HG02840 (cell line): ENCODE measurements at regions not wholly inside any gene's neighbourhood (a gene's known extent, or its start where the extent isn't known, plus 50 kb on each side); places are given as distances from the start of the nearest gene placed in this dataset.
"Not testable (repeated sequence)": the region's sequence is repeated elsewhere in the genome, so short reads cannot be mapped to it uniquely, and the experiment has no call there.

ENCODE experiments used
- ATAC-seq: cut with Tn5 transposase; IDR thresholded peaks from one replicate; pipeline ENCODE4 v1.9.1; 2021; ENCODE audit warnings: mild to moderate bottlenecking, moderate library complexity, moderate number of reproducible peaks; ENCODE audit not compliant: unreplicated experiment, low FRiP score

DNA sequence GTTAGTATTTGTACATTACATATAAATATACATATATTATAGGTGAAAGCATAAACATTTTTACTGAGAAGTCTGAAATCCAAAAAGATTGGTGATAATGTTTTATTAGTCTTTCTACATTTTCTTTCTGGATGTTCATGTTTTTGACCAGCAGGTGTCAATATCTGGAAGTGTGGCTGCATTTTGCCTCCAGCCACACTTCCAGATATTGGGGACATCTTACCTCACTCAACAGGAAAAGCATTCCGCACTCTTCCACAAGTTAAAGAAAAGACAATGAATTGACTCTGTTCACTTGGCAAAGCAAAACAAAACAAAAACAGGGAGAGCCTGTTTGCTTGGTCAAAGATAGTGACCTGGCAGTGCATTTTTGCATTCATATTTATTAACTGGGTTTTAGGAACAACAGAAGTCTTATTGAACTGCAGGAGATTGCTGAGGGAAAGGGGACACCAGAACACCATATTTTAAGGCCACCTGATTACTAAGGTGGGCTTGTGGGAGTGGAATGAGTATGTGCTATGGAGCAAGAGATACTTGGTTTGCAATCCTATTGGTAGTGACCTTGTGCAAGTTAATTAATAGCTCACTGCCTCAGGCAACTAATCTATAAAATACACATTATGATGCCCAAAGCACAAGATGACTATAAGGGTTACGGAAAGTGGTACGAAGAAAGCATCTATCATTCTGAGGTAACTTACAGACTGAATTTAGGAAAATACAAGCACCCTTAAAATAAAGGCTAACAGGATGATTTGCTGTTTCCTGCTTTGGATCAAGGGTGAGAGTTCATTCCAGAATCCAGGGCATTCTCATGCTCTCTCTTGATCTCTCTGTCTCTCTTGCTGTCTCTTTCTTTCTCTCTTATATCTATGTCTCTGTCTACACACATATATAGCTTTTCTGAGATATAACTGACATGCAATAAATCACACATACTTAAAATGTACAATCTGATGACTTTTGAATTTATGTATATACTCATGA, 389.9 kb upstream of the EMCN start:
- no peak for ATAC-seq

DNA sequence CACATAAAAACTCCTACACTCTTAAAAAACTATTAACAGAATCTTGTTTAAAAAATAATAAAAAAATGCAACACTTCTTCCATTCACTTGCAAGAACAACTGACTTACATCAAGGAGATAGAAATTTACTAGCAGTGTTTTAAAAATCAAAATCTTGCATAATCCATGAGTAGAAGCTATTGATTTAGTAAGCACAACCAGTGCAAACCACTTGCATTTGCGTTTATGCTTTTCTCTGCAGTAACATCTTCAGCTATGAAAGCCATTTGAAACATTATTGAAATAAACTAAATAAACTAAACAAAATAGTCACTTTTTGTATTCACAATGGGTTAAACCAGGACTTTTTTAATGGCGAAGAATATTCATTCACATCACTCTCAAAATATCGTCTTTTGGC, 389.2 kb upstream of the EMCN start:
- ATAC-seq = no peak

DNA sequence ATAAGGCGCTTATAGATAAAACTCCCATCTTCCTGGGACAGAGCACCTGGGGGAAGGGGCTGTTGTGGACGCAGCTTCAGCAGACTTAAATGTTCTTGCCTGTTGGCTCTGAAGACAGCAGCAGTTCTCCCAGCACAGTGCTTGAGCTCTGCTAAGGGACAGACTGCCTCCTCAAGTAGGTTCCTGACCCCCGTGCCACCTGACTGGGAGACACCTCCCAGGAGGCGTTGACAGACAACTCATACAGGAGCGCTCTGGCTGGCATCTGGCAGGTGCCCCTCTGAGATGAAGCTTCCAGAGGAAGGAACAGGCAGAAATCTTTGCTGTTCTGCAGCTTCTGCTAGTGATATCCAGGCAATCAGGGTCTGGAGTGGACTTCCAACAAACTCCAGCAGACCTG, 383.1 kb upstream of the EMCN start:
- ATAC-seq = not testable (repeated sequence)

DNA sequence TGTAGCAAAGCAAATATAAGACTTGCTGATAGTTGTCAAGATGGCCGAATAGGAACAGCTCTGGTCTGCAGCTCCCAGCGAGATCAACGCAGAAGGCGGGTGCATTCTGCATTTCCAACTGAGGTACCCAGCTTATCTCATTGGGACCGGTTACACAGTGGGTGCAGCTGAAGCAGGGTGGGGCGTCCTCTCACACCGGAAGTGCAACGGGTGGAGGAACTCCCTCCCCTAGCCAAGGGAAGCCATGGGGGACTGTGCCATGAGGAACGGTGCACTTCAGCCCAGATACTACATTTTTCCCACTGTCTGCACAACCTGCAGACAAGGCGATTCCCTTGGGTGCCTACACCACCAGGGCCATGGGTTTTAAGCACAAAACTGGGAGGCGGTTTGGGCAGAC, 382.3 kb upstream of the EMCN start:
- no peak for ATAC-seq

DNA sequence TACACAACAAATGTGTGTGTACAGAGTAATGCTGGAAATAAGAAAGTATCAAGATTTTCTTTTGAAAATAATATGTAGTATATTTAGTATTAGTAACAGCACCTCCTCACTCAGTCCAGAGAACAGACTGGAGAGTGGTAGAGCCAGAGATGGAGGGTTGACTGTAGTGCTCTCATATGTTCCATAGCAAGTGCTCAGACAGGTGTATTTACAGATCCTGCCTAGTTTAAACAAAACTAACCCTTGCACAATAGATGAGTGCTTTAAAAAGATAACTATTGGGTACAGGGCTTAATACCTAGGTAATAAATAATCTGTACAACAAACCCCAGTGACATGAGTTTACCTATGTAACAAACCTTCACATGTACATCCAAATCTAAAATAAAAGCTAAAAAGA, 381.0 kb upstream of the EMCN start:
- no peak for ATAC-seq

DNA sequence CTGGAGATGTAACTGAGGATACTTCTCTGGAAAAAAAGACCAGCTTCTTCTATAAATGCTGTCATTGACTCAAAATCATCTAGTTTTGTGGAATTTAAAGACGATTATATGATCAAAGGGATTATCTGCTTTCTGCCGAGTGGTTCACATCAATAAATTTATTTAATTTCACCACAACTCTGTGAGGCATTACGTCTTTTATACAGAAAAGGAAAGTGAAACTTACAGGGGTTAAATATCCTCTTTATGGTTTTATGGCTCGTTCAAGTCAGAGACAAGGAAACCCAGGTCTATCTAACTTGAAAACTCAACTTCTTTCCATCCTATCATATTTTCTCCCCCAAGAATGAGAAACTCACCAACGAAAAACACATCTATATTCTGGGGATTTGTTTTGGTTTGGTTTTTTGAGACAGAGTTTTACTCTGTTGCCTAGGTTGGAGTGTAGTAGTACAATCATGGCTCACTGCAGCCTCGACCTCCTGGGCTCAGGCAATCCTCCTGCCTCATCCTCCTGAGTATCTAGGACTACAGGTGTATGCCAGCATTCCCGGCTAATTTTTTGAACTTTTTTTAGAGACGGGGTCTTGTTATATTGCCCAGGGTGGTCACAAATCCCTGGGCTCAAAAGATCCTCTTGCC, 377.9 kb upstream of the EMCN start:
- peak; percentile 80 for ATAC-seq

DNA sequence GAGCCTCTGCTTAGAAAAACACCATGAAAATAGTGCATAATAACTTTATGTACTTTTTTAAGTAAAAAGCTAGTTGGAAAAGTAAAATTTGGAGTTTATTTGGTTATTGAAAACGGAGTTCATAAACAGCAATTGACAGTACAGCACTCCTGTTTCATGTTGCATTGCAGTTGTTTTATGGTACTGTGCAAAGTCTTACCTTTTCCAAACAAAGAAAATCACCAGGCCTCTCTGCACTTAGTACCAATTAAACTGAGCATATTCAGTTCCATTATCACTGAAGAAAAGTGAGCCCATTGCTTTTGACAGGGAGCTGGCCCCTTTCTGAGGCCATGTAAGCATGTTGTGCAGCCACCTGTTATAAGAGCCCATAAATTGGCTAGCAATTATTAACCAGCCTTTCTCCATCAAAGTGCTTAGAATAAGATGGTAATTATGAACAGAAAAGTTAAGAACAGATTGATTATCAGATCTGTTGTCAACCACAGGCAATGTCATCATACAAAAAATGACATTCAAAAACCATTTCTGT, 376.6 kb upstream of the EMCN start:
- no peak for ATAC-seq

DNA sequence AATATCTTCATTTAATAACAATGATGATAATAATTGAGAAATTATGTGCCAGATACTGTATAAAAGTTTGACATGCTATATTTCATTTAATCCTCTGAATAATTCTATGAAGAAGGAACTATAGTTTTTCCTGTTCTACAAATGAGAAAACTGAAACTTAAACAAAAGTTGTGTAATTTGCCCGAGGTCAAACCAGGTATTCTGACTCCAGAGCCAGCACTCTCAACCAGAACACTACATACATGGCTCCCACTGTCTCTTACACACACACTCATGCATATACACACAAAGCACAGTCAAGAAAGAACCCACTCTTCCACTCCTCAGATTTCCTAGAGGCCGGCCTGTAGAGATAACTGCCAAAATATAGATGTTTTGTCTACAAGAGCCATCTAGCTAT, 374.0 kb upstream of the EMCN start:
- ATAC-seq = no peak

DNA sequence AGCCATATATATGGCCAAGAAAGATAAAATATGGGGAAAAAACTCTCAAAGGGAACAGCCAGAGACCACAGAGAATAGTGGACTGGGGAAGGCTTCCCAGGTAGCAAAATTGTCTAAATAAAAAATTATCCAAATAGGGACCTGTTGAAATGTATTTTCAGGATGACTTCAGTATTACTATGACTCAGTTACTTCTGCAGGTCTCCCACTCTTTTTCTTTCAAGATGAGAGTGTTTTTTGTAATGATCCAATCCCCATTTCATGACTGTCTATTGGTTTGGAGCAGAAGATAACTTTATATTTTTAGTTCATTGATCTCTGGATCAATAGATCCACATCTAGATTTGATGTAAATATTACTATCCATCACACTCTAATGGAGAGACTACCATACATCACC, 372.1 kb upstream of the EMCN start:
- no peak for ATAC-seq

DNA sequence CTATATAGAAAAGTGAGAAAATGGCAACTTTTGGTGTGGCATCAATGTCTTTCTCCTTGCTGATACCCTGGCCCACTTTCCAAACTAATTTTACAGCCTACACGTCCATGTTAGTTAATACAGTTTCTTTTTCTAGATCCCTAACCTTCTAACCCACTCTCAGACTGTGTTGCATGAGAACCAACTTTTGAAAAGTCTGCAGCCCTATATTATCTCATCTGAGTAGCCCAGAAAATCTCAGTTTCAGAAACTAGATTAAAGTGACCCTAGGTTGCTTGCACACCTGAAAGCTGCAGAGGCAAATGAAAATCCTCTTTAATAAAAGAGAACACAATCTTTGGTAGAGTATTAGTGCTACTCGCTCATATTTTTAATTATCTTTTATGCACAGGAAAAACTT, 371.6 kb upstream of the EMCN start:
- no peak for ATAC-seq

DNA sequence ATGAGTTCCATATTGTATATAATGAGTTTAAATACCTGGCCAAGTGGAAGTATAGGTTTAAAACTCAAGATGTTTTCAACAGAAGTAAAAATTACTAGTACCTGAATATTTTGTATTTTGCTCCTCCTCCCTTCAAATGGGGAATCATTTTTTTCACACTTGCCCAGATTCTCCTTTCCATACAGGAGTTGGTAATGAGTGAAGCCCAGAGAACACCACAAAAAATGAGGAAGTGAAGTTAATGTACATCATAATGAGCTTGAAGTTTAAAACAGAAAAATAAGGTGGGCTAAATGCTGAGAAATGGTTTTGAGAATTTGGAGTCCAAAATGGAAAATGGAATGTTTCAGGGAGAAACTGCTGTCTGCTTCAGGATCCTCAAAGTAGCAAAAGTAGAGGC, 364.8 kb upstream of the EMCN start:
- ATAC-seq = no peak

DNA sequence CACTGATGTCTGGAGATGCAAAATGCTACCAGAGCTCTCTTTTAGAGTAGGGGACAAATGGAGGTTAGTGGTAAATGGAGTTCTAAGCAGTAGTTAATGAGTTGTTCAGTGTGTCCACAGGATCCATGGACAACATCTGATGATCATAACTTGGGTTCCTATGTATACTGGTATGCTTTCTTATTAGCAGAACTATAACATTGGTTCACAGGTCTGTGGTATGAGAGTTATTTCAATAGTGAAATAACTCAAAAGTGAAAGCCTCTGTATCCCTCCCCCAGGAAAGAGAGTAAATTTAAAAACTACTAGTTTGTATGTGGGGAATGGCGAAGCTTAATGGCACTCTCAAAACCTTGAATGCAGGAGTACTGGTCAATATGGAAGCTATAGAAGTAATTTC, 363.5 kb upstream of the EMCN start:
- no peak for ATAC-seq

DNA sequence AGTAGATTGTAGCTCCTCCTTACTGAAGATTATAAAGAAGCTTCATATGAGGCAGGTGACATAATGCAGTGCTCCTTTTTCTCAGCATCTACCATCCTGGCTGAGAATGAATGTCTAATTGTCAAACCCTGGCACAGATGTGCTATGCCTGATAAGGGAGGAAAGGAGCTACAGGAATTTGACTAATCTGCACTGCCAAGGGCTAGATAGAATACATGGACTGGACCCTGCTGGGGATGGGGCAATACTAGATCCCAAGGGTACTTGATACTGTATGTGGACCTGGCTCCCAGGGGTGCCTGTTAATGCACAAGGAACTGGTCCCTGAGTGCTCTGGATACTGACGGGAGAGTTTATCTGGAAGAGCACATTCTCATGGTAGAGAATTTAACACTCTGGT, 362.2 kb upstream of the EMCN start:
- no peak for ATAC-seq

DNA sequence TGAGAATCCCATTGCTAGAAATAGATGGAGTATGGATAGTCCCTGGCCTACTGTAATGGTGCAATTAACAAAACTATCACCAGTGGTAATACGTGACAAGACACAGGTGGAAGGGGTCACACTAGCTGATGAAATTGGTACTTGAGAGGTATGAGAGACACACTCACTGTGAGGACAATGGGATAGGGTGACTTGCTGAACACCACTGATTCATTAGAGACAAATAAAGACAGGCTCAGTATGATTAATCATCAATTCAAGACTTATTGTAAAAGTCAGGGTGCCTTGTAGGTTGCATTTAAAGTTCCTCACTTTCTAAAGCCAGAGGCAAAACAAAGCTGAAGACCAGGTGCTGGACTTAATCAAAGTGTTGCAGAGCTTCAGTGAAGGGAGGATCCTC, 361.6 kb upstream of the EMCN start:
- ATAC-seq = no peak

DNA sequence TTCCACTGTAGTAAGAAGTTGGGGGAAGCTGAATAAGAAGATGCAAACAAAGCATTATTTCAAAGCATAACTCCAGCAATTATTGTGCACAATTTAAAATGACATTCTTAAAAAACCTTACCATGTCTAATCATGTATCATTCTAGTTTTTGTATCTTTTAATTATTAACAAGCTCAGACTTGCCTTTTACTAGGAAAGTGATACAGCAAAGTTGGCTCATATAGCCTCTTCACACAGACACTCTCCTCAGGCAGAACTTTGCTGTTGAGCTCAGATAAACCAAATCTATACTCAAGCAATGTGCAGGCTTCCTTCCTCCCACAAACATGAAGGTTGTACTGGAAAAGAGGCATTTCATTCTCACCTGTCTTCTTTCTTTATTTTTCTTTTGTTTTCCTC, 358.7 kb upstream of the EMCN start:
- no peak for ATAC-seq

DNA sequence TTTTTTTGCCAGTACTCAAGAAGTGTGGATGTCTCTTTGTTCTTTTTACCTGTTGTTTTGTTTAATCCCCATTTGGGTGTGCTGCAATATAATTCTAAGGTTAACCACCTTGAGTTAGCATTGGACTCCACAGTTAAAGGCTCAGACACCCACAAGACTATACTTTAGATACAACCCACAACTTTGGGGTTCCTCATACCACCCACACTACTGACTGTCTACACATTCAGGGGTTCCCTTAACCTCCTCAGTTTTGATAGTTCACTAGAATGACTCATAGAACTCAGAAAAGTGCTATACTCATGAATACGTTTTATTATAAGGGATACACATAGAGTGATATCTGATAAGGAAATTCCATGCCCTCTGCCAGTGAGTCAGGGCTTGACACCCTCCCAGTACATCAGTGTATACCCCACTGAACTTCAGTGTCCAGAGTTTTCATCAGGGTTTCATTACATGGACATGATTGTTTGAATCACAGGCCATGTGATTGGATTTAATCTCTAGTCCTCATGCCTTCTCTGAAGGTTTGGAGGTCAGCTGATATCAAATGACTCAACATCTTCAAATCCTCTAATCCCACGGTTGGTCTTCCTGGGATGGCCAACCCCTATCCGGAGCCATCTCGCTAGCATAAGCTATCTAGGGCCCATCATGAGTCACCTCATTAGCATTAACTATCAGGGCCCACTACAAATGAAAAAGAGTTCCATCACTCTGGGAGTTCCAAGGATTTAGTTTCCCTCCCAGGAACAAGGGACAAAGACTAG, 357.7 kb upstream of the EMCN start:
- ATAC-seq = no peak

DNA sequence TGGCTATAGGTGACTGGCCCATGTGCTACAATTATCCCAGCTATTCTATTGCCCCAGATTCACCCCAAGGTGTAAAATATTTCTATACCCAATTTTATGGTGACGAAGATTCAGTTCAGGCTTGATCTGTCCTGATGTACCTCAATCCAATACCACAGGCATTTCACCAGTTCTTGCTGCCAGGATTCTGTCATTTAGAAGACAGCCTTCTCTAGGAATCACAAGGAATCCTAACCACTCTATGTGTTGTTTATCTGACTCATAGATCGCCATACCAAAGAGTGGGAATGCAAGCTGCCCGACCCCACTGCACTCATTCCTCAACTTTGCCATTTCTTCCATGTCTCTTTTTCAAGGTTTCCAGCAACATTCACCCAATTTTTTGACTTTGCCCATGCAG, 355.0 kb upstream of the EMCN start:
- ATAC-seq = no peak

DNA sequence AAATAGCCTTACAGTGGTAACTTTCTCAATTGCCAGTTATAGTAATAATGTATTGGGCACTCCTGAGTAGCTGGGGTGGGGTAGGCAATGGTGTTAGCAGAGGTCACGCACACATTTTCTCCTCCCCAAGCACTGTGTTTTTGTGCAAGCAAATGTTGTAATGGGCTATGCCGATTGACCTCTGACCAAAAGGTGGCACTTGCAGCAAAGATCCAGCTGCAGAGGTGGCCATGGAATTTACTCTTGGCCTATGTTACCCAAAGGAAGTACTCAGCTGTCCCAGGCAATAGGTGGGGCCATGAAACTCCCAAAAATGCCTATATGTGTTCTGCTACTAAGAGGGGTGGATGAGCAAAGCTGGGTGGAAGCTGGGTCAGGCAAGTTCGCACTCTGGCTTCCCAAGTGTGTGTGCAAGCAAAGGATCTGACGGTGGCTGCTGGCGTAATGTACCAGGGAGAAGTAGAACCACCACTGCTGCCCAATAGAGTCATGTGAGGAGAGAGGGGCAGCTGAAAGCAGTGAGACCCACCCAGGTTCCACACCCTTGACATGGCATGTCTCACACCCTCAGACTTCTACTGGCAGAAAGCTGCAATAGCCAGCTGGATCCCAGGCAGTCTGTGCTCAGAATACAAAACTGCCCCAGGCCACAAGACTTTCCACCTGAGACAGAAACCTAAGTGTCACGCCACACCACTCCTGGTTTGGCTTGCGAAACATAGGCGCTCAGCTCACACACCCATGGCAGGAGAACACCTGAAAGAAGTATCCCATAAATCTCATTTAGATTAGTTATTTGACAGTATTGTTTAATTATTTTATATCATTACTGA, 353.3 kb upstream of the EMCN start:
- no peak for ATAC-seq

DNA sequence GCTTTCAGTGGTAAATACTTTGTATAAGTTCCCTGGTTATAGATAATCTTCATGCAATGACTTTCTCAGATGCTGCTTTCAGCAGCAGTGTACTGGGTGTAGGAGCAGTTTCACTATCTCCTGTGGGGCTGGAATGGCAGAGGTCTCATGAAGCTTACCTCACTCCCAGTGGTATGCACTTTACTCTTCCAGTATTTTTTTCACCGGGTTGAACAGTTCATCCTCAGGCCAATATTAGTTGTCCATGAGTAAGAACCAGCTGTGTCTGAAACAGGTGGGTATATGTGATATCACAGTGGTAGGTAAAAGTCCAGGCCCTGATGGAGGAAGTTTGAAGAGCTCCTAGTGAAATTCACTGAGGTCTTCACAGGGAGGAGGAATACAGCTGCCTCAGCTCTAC, 351.5 kb upstream of the EMCN start:
- no peak for ATAC-seq

DNA sequence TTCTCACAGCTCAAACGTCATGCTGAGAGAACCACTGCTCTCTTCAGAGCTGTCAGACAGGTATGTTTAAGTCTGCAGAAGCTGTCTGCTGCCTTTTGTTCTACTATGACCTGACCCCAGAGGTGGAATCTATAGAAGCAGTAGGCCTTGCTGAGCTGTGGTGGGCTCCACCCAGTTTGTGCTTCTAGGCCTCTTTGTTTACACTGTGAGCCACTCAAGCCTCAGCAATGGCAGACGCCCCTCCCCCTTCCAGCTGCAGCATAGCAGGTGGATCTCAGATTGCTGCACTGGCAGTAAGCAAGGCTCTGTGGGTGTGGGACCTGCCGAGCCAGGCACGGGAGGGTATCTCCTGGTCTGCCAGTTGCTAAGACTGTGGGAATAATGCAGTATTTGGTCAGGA, 350.5 kb upstream of the EMCN start:
- ATAC-seq = not testable (repeated sequence)
